Neural cell (in vitro differentiated cells): ENCODE measurements at regions not wholly inside any gene's neighbourhood (a gene's known extent, or its start where the extent isn't known, plus 50 kb on each side); places are given as distances from the start of the nearest gene placed in this dataset.

ENCODE experiments used
- H2AFZ ChIP-seq: fragments of 200-600, 300-800 bp; sonication (generic), shearing (Covaris generic); 2 replicates; pipeline ENCODE4 v1.6.0; 2014; ENCODE audit warnings: low read depth, mild to moderate bottlenecking, antibody characterized with exemption, low read length, moderate library complexity
- H3F3A ChIP-seq: fragments of 200-600 bp; shearing (Covaris generic); 2 replicates; pipeline ENCODE4 v1.6.1; 2016; ENCODE audit warnings: mild to moderate bottlenecking, moderate library complexity, mixed read lengths, antibody characterized with exemption, low read length; ENCODE audit not compliant: insufficient read depth, poor library complexity, severe bottlenecking
- H3K27ac ChIP-seq: fragments of 200-600, 300-800 bp; sonication (generic), shearing (Covaris generic); 2 replicates; pipeline ENCODE4 v1.5.1; 2014; ENCODE audit warnings: mild to moderate bottlenecking, low read length, moderate library complexity
- H3K27me3 ChIP-seq: fragments of 300-800, 200-600 bp; sonication (generic), shearing (Covaris generic); 2 replicates; pipeline ENCODE4 v1.6.0; 2014; ENCODE audit warnings: mild to moderate bottlenecking, low read depth, low read length, moderate library complexity; ENCODE audit not compliant: insufficient read depth
- H3K36me3 ChIP-seq: fragments of 300-800, 200-600 bp; sonication (generic), shearing (Covaris generic); 2 replicates; pipeline ENCODE4 v1.5.1; 2014; ENCODE audit warnings: mild to moderate bottlenecking, antibody characterized with exemption, low read length, moderate library complexity; ENCODE audit not compliant: insufficient read depth
- H3K4me2 ChIP-seq: fragments of 300-800, 200-600 bp; sonication (generic), shearing (Covaris generic); 2 replicates; pipeline ENCODE4 v1.6.0; 2014; ENCODE audit warnings: mild to moderate bottlenecking, low read length
- H3K4me3 ChIP-seq: fragments of 300-800, 200-600 bp; sonication (generic), shearing (Covaris generic); 2 replicates; pipeline ENCODE4 v1.5.1; 2014; ENCODE audit warnings: mild to moderate bottlenecking, low read length, moderate library complexity
- H3K79me2 ChIP-seq: fragments of 200-600 bp; shearing (Covaris generic); replicated peaks from 2 replicates; pipeline ENCODE4 v1.6.0; 2014; ENCODE audit warnings: mild to moderate bottlenecking, low read length, moderate library complexity; ENCODE audit not compliant: insufficient read depth
- H3K9ac ChIP-seq: fragments of 300-800, 200-600 bp; sonication (generic), shearing (Covaris generic); 2 replicates; pipeline ENCODE4 v1.6.1; 2016; ENCODE audit warnings: mild to moderate bottlenecking, low read length, mixed read lengths
- H3K9me2 ChIP-seq: fragments of 200-600 bp; shearing (Covaris generic); 2 replicates; pipeline ENCODE4 v1.6.1; 2016; ENCODE audit warnings: mild to moderate bottlenecking, low read length, mixed read lengths; ENCODE audit not compliant: insufficient read depth
- H3K9me3 ChIP-seq: fragments of 200-600, 300-800 bp; sonication (generic), shearing (Covaris generic); 2 replicates; pipeline ENCODE4 v1.6.1; 2016; ENCODE audit warnings: mild to moderate bottlenecking, mixed run types, low read length, moderate library complexity, mixed read lengths
- H4K20me1 ChIP-seq: fragments of 200-600 bp; shearing (Covaris generic); 2 replicates; pipeline ENCODE4 v1.6.1; 2016; ENCODE audit warnings: mild to moderate bottlenecking, mixed run types; ENCODE audit not compliant: insufficient read depth
- EP300 ChIP-seq: fragments of 450-650 bp; conservative IDR thresholded peaks from 2 replicates; pipeline ENCODE4 v1.6.1; 2014; ENCODE audit warnings: antibody characterized with exemption, mild to moderate bottlenecking, moderate library complexity; ENCODE audit not compliant: poor library complexity, severe bottlenecking
- EZH2 ChIP-seq: fragments of 200-600, 300-800 bp; shearing (Covaris generic), sonication (generic); IDR thresholded peaks from 2 replicates; pipeline ENCODE4 v1.6.1; 2014; ENCODE audit warnings: antibody characterized with exemption, low read length, borderline replicate concordance, mild to moderate bottlenecking; ENCODE audit not compliant: insufficient read depth, poor library complexity, severe bottlenecking
- MXI1 ChIP-seq: fragments of 450-650 bp; conservative IDR thresholded peaks from 2 replicates; pipeline ENCODE4 v1.6.1; 2014; ENCODE audit warnings: antibody characterized with exemption, mild to moderate bottlenecking; ENCODE audit not compliant: poor library complexity, severe bottlenecking
- POLR2AphosphoS5 ChIP-seq: IDR thresholded peaks from 2 replicates; pipeline ENCODE4 v1.6.1; 2012
- RAD21 ChIP-seq: fragments of 450-650 bp; conservative IDR thresholded peaks from 2 replicates; pipeline ENCODE4 v1.6.1; 2014; ENCODE audit warnings: antibody characterized with exemption, mild to moderate bottlenecking, moderate library complexity
- REST ChIP-seq: IDR thresholded peaks from 2 replicates; pipeline ENCODE4 v1.6.1; 2012; ENCODE audit warnings: borderline replicate concordance
- SMC3 ChIP-seq: fragments of 450-650 bp; conservative IDR thresholded peaks from 2 replicates; pipeline ENCODE4 v1.6.1; 2014; ENCODE audit warnings: antibody characterized with exemption, mild to moderate bottlenecking, moderate library complexity; ENCODE audit not compliant: poor library complexity
- TAF1 ChIP-seq: IDR thresholded peaks from 2 replicates; pipeline ENCODE4 v1.6.1; 2012; ENCODE audit warnings: low read depth
- TF ChIP-seq, protein P1 (sequence below): fragments of 450-650 bp; IDR thresholded peaks from 2 replicates; pipeline ENCODE4 v1.5.1; 2014; ENCODE audit warnings: antibody characterized with exemption, mild to moderate bottlenecking, moderate library complexity; ENCODE audit not compliant: poor library complexity, severe bottlenecking

DNA sequence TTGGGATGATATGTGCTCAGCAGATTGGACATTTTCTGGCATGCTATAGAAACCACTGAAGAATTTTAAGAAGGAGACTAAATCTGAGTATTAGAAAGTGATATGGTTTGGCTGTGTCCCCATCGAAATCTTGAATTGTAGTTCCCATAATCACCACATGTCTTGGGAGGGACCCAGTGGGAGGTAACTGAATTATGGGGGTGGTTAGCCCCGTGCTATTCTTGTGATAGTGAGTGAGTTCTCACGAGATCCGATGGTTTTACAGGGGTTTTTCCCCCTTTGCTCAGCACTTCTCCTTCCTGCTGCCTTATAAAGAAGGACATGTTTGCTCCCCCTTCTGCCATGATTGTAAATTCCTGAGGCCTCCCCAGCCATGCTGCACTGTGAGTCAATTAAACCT is 535.9 kb upstream of the VRK2 start:
- Histone ChIP-seq H2AFZ (no peak overlapping the region), H3F3A (no peaks in the 10 kb centered on the region), H3K9me3 (no peaks in the 10 kb centered on the region), H3K9ac (no peak overlapping the region), H3K27me3 (no peaks in the 10 kb centered on the region), H3K4me3 (no peak overlapping the region), H3K27ac (no peak overlapping the region), H4K20me1 (no peaks in the 10 kb centered on the region), H3K36me3 (no peaks in the 10 kb centered on the region), H3K4me2 (no peak overlapping the region), H3K9me2 (no peaks in the 10 kb centered on the region), H3K79me2 (no peaks in the 10 kb centered on the region)
- TF ChIP-seq POLR2AphosphoS5 (no peak), SMC3 (no peak), EP300 (no peak), TAF1 (no peak), EZH2 (no peak), REST (no peak), RAD21 (no peak), MXI1 (no peak)
- TF ChIP-seq, protein P1, sequence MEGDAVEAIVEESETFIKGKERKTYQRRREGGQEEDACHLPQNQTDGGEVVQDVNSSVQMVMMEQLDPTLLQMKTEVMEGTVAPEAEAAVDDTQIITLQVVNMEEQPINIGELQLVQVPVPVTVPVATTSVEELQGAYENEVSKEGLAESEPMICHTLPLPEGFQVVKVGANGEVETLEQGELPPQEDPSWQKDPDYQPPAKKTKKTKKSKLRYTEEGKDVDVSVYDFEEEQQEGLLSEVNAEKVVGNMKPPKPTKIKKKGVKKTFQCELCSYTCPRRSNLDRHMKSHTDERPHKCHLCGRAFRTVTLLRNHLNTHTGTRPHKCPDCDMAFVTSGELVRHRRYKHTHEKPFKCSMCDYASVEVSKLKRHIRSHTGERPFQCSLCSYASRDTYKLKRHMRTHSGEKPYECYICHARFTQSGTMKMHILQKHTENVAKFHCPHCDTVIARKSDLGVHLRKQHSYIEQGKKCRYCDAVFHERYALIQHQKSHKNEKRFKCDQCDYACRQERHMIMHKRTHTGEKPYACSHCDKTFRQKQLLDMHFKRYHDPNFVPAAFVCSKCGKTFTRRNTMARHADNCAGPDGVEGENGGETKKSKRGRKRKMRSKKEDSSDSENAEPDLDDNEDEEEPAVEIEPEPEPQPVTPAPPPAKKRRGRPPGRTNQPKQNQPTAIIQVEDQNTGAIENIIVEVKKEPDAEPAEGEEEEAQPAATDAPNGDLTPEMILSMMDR, result no peak

DNA sequence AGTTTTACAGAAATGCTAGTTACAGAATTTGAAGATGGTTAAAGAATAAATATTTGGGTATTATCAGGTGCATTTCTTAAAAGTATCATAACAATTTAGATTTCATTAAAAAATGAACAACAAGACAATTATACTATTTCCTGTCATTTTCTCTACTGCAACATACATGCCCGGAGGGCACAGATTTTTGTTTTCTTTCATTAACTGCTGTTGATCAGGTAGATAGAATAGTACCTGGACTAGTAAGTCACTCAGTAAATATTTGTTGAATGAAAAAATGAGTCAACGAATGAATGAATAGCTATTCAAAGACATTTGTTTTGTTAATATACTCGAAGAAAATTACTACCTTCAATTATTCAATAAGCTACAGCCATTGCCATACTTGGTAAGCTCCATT is 531.2 kb upstream of the VRK2 start:
- Histone ChIP-seq H3K4me3 (no peak overlapping the region), H2AFZ (peak overlapping the region; percentile 43)

More for the DNA sequence above, 531.2 kb upstream of the VRK2 start:
- Histone ChIP-seq H3F3A (no peaks in the 10 kb centered on the region), H3K27ac (no peak overlapping the region), H3K27me3 (no peaks in the 10 kb centered on the region), H3K9me2 (no peaks in the 10 kb centered on the region), H3K9me3 (no peaks in the 10 kb centered on the region), H3K4me2 (no peak overlapping the region), H3K9ac (no peak overlapping the region), H4K20me1 (no peaks in the 10 kb centered on the region), H3K36me3 (no peaks in the 10 kb centered on the region), H3K79me2 (no peaks in the 10 kb centered on the region)
- TF ChIP-seq MXI1 (no peak), POLR2AphosphoS5 (no peak), REST (no peak), SMC3 (no peak), EZH2 (no peak), TAF1 (no peak)
- TF ChIP-seq, protein P1, result no peak
